PC-3 (cell line): ENCODE measurements at regions not wholly inside any gene's neighbourhood (a gene's known extent, or its start where the extent isn't known, plus 50 kb on each side); places are given as distances from the start of the nearest gene placed in this dataset.

Source experiments
- EZH2 ChIP-seq: fragments of 300-600 bp; sonication (generic); IDR thresholded peaks from one replicate; pipeline ENCODE4 v1.6.1; 2017; ENCODE audit warnings: antibody characterized with exemption, mild to moderate bottlenecking, low read length; ENCODE audit not compliant: unreplicated experiment
- EZH2phosphoT487 ChIP-seq: fragments of 300-600 bp; sonication (generic); IDR thresholded peaks from 2 replicates; pipeline ENCODE4 v1.6.1; 2018; ENCODE audit warnings: mild to moderate bottlenecking, antibody characterized with exemption, low read length, borderline replicate concordance
- TF ChIP-seq, protein P1 (sequence below): fragments of 300-600 bp; sonication (generic); conservative IDR thresholded peaks from 2 replicates; pipeline ENCODE4 v1.5.1; 2017; ENCODE audit warnings: antibody characterized with exemption, low read depth, mild to moderate bottlenecking, low read length

DNA sequence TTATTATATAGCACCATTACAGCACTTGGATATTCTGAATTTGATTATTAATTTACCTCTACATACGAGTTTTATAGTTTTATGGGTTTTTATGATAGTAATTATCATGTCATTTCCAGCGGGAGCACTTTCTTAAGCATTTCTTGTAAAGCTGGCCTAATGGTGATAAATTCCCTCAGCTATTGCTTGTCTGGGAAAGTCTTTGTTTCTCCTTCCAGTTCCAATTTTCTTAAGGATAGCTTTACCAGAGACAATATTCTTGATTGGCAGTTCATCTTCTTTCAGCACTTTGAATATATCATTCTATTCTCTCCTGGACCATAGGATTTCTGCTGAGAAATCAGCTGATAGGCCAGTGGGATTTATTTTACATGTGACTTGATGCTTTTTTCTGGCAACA, 505.4 kb downstream of the TMEM232 start:
- TF ChIP-seq, protein P1, sequence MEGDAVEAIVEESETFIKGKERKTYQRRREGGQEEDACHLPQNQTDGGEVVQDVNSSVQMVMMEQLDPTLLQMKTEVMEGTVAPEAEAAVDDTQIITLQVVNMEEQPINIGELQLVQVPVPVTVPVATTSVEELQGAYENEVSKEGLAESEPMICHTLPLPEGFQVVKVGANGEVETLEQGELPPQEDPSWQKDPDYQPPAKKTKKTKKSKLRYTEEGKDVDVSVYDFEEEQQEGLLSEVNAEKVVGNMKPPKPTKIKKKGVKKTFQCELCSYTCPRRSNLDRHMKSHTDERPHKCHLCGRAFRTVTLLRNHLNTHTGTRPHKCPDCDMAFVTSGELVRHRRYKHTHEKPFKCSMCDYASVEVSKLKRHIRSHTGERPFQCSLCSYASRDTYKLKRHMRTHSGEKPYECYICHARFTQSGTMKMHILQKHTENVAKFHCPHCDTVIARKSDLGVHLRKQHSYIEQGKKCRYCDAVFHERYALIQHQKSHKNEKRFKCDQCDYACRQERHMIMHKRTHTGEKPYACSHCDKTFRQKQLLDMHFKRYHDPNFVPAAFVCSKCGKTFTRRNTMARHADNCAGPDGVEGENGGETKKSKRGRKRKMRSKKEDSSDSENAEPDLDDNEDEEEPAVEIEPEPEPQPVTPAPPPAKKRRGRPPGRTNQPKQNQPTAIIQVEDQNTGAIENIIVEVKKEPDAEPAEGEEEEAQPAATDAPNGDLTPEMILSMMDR: no peak
- TF ChIP-seq EZH2 (no peak), EZH2phosphoT487 (no peak)
